LNCaP clone FGC (cell line): ENCODE measurements at regions not wholly inside any gene's neighbourhood (a gene's known extent, or its start where the extent isn't known, plus 50 kb on each side); places are given as distances from the start of the nearest gene placed in this dataset.

Experiments
- DNase-seq: peaks from one replicate; pipeline ENCODE4 v3.0.0-alpha.2; 2011; ENCODE audit warnings: low read depth
- H3K4me3 ChIP-seq: 2 replicates; pipeline ENCODE4 v1.5.1; 2011; ENCODE audit warnings: mild to moderate bottlenecking, low read depth, low read length, control low read depth
- CTCF ChIP-seq: IDR thresholded peaks from 2 replicates; pipeline ENCODE4 v1.5.1; 2012; ENCODE audit warnings: mild to moderate bottlenecking; ENCODE audit not compliant: control insufficient read depth, insufficient read depth; ENCODE audit errors: extremely low read depth

- DNase-seq = no peak
- no peak overlapping the region for H3K4me3 ChIP-seq
- no peak for TF ChIP-seq CTCF
Observed at GRCh38 chr12:85394065-85394464, 114.0 kb downstream of the ALX1 start.

GRCh38 chr12:85394809-85395208 is 114.8 kb downstream of the ALX1 start:
- H3K4me3 ChIP-seq = no peak overlapping the region
- DNase-seq = no peak
- TF ChIP-seq CTCF = no peak

GRCh38 chr12:85405262-85405661 is 125.2 kb downstream of the ALX1 start:
- H3K4me3 ChIP-seq = no peak overlapping the region
- no peak for TF ChIP-seq CTCF
- no peak for DNase-seq

- H3K4me3 ChIP-seq = no peak overlapping the region
- no peak for DNase-seq
- no peak for TF ChIP-seq CTCF
Observed at GRCh38 chr12:85405781-85406522, 125.9 kb downstream of the ALX1 start.

- no peak overlapping the region for H3K4me3 ChIP-seq
- TF ChIP-seq CTCF = no peak
- no peak for DNase-seq
Observed at GRCh38 chr12:85413266-85413665, 133.2 kb downstream of the ALX1 start.

GRCh38 chr12:85422762-85423161 is 142.7 kb downstream of the ALX1 start:
- no peak for DNase-seq
- H3K4me3 ChIP-seq = no peak overlapping the region
- no peak for TF ChIP-seq CTCF

GRCh38 chr12:85423947-85424346 is 143.9 kb downstream of the ALX1 start:
- no peak overlapping the region for H3K4me3 ChIP-seq
- TF ChIP-seq CTCF = no peak
- no peak for DNase-seq
